BLaER1 treated with 17β-estradiol and CSF1 and Interleukin-3, amounts not matched to agents 10 nM and 100 nM (cell line): ENCODE measurements at regions not wholly inside any gene's neighbourhood (a gene's known extent, or its start where the extent isn't known, plus 50 kb on each side); places are given as distances from the start of the nearest gene placed in this dataset.

Experiments used
- H3K27ac ChIP-seq, 11 experiments: shearing (Covaris generic); formaldehyde crosslinking; 2 replicates each; pipeline ENCODE4 v1.8.1; 2022
- H3K27me3 ChIP-seq, 11 experiments: shearing (Covaris generic); formaldehyde crosslinking; 2 replicates each; pipeline ENCODE4 v1.8.1; 2022
- H3K36me3 ChIP-seq, 11 experiments: shearing (Covaris generic); formaldehyde crosslinking; 2 replicates each; pipeline ENCODE4 v1.8.1; 2022
- H3K4me1 ChIP-seq, 10 experiments: shearing (Covaris generic); formaldehyde crosslinking; 2 replicates each; pipeline ENCODE4 v1.8.1; 2022
- H3K4me2 ChIP-seq, 11 experiments: shearing (Covaris generic); formaldehyde crosslinking; 2 replicates each; pipeline ENCODE4 v1.8.1; 2022
- H3K4me3 ChIP-seq, 10 experiments: shearing (Covaris generic); formaldehyde crosslinking; 2 replicates each; pipeline ENCODE4 v1.8.1; 2022
- H3K9ac ChIP-seq, 11 experiments: shearing (Covaris generic); formaldehyde crosslinking; 2 replicates each; pipeline ENCODE4 v1.8.1; 2022
- H3K9me3 ChIP-seq, 11 experiments: shearing (Covaris generic); formaldehyde crosslinking; replicated peaks in 1 of 11; 2 replicates each; pipeline ENCODE4 v1.8.1; 2022
- H4K20me1 ChIP-seq, 11 experiments: shearing (Covaris generic); formaldehyde crosslinking; 2 replicates each; pipeline ENCODE4 v1.8.1; 2022
- Cebpa-rat ChIP-seq, 11 experiments: shearing (Covaris generic); IDR thresholded peaks; 2 replicates each; pipeline ENCODE4 v1.8.1; 2022

GRCh38 chr3:167188592-167188991 lies 191.5 kb downstream of the ZBBX start:
- Histone ChIP-seq H3K27me3 (no peaks in the 10 kb centered on the region), H3K36me3 (no peaks in the 10 kb centered on the region), H3K9me3 (peaks cover 0 to 13% (median 0%) of the 10 kb centered on the region in 11 experiments; a peak in 3 of 22 replicates), H3K4me3 (no peak overlapping the region), H3K27ac (no peak overlapping the region), H4K20me1 (no peaks in the 10 kb centered on the region), H3K4me1 (no peaks in the 10 kb centered on the region), H3K4me2 (no peak overlapping the region), H3K9ac (no peak overlapping the region)
- no peak for TF ChIP-seq Cebpa-rat (IDR thresholded peaks at IDR 0.05)

- H3K36me3 ChIP-seq: no peaks in the 10 kb centered on the region
- no peaks in the 10 kb centered on the region for H3K4me1 ChIP-seq
- no peak overlapping the region for H3K4me2 ChIP-seq
- H3K9ac ChIP-seq: no peak overlapping the region
- no peak overlapping the region for H3K27ac ChIP-seq
- H3K9me3 ChIP-seq: 0 out of 22 replicates have a peak, but pooled peaks cover 0 to 8% (median 0%) of the 10 kb centered on the region in 11 experiments
- no peak for TF ChIP-seq Cebpa-rat (IDR thresholded peaks at IDR 0.05)
- H4K20me1 ChIP-seq: no peaks in the 10 kb centered on the region
- H3K4me3 ChIP-seq: no peak overlapping the region
- H3K27me3 ChIP-seq: no peaks in the 10 kb centered on the region
Measured at GRCh38 chr3:167187221-167187620, 192.9 kb downstream of the ZBBX start.

- no peak for TF ChIP-seq Cebpa-rat (IDR thresholded peaks at IDR 0.05)
- Histone ChIP-seq H3K27ac (no peak overlapping the region), H3K4me2 (no peak overlapping the region), H3K36me3 (no peaks in the 10 kb centered on the region), H3K4me1 (no peaks in the 10 kb centered on the region), H3K27me3 (no peaks in the 10 kb centered on the region), H3K9me3 (no peaks in the 10 kb centered on the region), H3K4me3 (no peak overlapping the region), H4K20me1 (no peaks in the 10 kb centered on the region), H3K9ac (no peak overlapping the region)
Measured at GRCh38 chr3:167184511-167184910, 195.6 kb downstream of the ZBBX start.

- Histone ChIP-seq H4K20me1 (no peaks in the 10 kb centered on the region), H3K27ac (no peak overlapping the region), H3K4me1 (no peaks in the 10 kb centered on the region), H3K36me3 (no peaks in the 10 kb centered on the region), H3K27me3 (no peaks in the 10 kb centered on the region), H3K9ac (no peak overlapping the region), H3K4me2 (no peak overlapping the region), H3K9me3 (peaks cover 12 to 22% (median 14%) of the 10 kb centered on the region in 11 experiments), H3K4me3 (no peak overlapping the region)
- TF ChIP-seq Cebpa-rat (IDR thresholded peaks at IDR 0.05): no peak
Measured at GRCh38 chr3:167172377-167172776, 207.7 kb downstream of the ZBBX start.

- H3K4me3 ChIP-seq: no peak overlapping the region
- H3K27me3 ChIP-seq: no peaks in the 10 kb centered on the region
- H4K20me1 ChIP-seq: no peaks in the 10 kb centered on the region
- H3K9me3 ChIP-seq: no peaks in the 10 kb centered on the region
- H3K9ac ChIP-seq: no peak overlapping the region
- H3K4me1 ChIP-seq: peaks cover 0 to under 1% (median 0%) of the 10 kb centered on the region in 10 experiments; a peak in 2 of 20 replicates
- H3K4me2 ChIP-seq: no peak overlapping the region
- no peaks in the 10 kb centered on the region for H3K36me3 ChIP-seq
- no peak overlapping the region for H3K27ac ChIP-seq
- TF ChIP-seq Cebpa-rat (IDR thresholded peaks at IDR 0.05): no peak
Measured at GRCh38 chr3:167167491-167167890, 212.6 kb downstream of the ZBBX start.

GRCh38 chr3:167166594-167167253 lies 213.4 kb downstream of the ZBBX start:
- H4K20me1 ChIP-seq: no peaks in the 10 kb centered on the region
- H3K9ac ChIP-seq: no peak overlapping the region
- TF ChIP-seq Cebpa-rat (IDR thresholded peaks at IDR 0.05): no peak
- H3K4me1 ChIP-seq: peaks cover 0 to 8% (median 0%) of the 10 kb centered on the region in 10 experiments; a peak in 7 of 20 replicates
- H3K9me3 ChIP-seq: no peaks in the 10 kb centered on the region
- no peak overlapping the region for H3K4me2 ChIP-seq
- no peaks in the 10 kb centered on the region for H3K27me3 ChIP-seq
- no peaks in the 10 kb centered on the region for H3K36me3 ChIP-seq
- H3K4me3 ChIP-seq: no peak overlapping the region
- no peak overlapping the region for H3K27ac ChIP-seq

GRCh38 chr3:167166012-167166411 lies 214.1 kb downstream of the ZBBX start:
- TF ChIP-seq Cebpa-rat (IDR thresholded peaks at IDR 0.05): no peak
- Histone ChIP-seq H3K4me1 (peaks cover 0 to 8% (median 0%) of the 10 kb centered on the region in 10 experiments; a peak in 7 of 20 replicates), H3K4me3 (no peak overlapping the region), H3K27ac (no peak overlapping the region), H3K9ac (no peak overlapping the region), H3K9me3 (no peaks in the 10 kb centered on the region), H3K27me3 (no peaks in the 10 kb centered on the region), H4K20me1 (no peaks in the 10 kb centered on the region), H3K36me3 (no peaks in the 10 kb centered on the region), H3K4me2 (no peak overlapping the region)

- no peak for TF ChIP-seq Cebpa-rat (IDR thresholded peaks at IDR 0.05)
- no peak overlapping the region for H3K27ac ChIP-seq
- H3K9ac ChIP-seq: no peak overlapping the region
- H3K36me3 ChIP-seq: no peaks in the 10 kb centered on the region
- no peaks in the 10 kb centered on the region for H4K20me1 ChIP-seq
- H3K4me2 ChIP-seq: no peak overlapping the region
- peaks cover 0 to 8% (median 0%) of the 10 kb centered on the region in 10 experiments; a peak in 7 of 20 replicates for H3K4me1 ChIP-seq
- no peaks in the 10 kb centered on the region for H3K9me3 ChIP-seq
- no peaks in the 10 kb centered on the region for H3K27me3 ChIP-seq
- no peak overlapping the region for H3K4me3 ChIP-seq
Measured at GRCh38 chr3:167163580-167163979, 216.5 kb downstream of the ZBBX start.

- H3K27ac ChIP-seq: peak overlapping the region in 3 of 11 experiments; percentile 24 to 37 (median 33); a peak in 4 of 22 replicates
- H3K4me2 ChIP-seq: peak overlapping the region in 6 of 11 experiments; percentile 11 to 45 (median 36); a peak in 7 of 22 replicates
- H3K27me3 ChIP-seq: no peaks in the 10 kb centered on the region
Measured at GRCh38 chr3:167162083-167162482, 218.0 kb downstream of the ZBBX start.

GRCh38 chr3:167160781-167161180 lies 219.3 kb downstream of the ZBBX start:
- Histone ChIP-seq H3K9ac (no peak overlapping the region), H3K9me3 (peaks cover 10 to 18% (median 14%) of the 10 kb centered on the region in 11 experiments), H3K27ac (no peak overlapping the region), H3K4me1 (peaks cover 0 to 8% (median 0%) of the 10 kb centered on the region in 10 experiments; a peak in 7 of 20 replicates), H3K4me3 (no peak overlapping the region), H3K36me3 (peaks cover 0 to 5% (median 0%) of the 10 kb centered on the region in 11 experiments; a peak in 1 of 22 replicates), H3K27me3 (no peaks in the 10 kb centered on the region), H4K20me1 (no peaks in the 10 kb centered on the region), H3K4me2 (no peak overlapping the region)
- TF ChIP-seq Cebpa-rat (IDR thresholded peaks at IDR 0.05): no peak

More at GRCh38 chr3:167162083-167162482, 218.0 kb downstream of the ZBBX start:
- Histone ChIP-seq H3K4me1 (peaks cover 0 to 8% (median 0%) of the 10 kb centered on the region in 10 experiments; a peak in 7 of 20 replicates), H3K9me3 (peaks cover 0 to 5% (median under 1%) of the 10 kb centered on the region in 11 experiments; a peak in 6 of 22 replicates), H3K9ac (no peak overlapping the region), H3K36me3 (no peaks in the 10 kb centered on the region), H3K4me3 (no peak overlapping the region), H4K20me1 (no peaks in the 10 kb centered on the region)
- TF ChIP-seq Cebpa-rat (IDR thresholded peaks at IDR 0.05): peak in 6 of 11 experiments; percentile 11 to 46 (median 33); a peak in 4 of 22 replicates
